CD14-positive monocyte (primary cell): ENCODE measurements at regions not wholly inside any gene's neighbourhood (a gene's known extent, or its start where the extent isn't known, plus 50 kb on each side); places are given as distances from the start of the nearest gene placed in this dataset.
"Not testable (repeated sequence)": the region's sequence is repeated elsewhere in the genome, so short reads cannot be mapped to it uniquely, and the experiment has no call there.

Experiments used
- DNase-seq, 3 donors: peaks; one replicate each; pipeline ENCODE4 v3.0.0-alpha.2; 2011 to 2022
- H2AFZ ChIP-seq: 2 replicates; pipeline ENCODE4 v1.6.0; 2012; ENCODE audit warnings: mild to moderate bottlenecking, low read depth, low read length, inconsistent platforms; ENCODE audit not compliant: insufficient read depth, poor library complexity, severe bottlenecking
- H3K27ac ChIP-seq, 2 donors: 1 replicate in 1 of 2; 2 replicates in 1 of 2; pipeline ENCODE4 v1.5.1; 2012 to 2013; ENCODE audit warnings: low read length in 2 of 2, control low read depth in 1 of 2, inconsistent platforms in 1 of 2, low read depth in 1 of 2, mild to moderate bottlenecking in 1 of 2
- H3K27me3 ChIP-seq, 2 donors: one replicate each; pipeline versions ENCODE4 v1.6.0 to v1.6.1; 2011 to 2013; ENCODE audit warnings: low read length in 2 of 2; ENCODE audit not compliant: control insufficient read depth in 2 of 2, insufficient read depth in 2 of 2
- H3K36me3 ChIP-seq, 2 donors: replicated peaks in 1 of 2; 1 replicate in 1 of 2; 2 replicates in 1 of 2; pipeline versions ENCODE4 v1.5.1 to v1.6.1; 2012 to 2013; ENCODE audit warnings: low read length in 2 of 2, control low read depth in 1 of 2, inconsistent platforms in 1 of 2, mild to moderate bottlenecking in 1 of 2; ENCODE audit not compliant: insufficient read depth in 2 of 2, control insufficient read depth in 1 of 2
- H3K4me1 ChIP-seq, 2 donors: 1 replicate in 1 of 2; 2 replicates in 1 of 2; pipeline versions ENCODE4 v1.5.1 to v1.6.1; 2012 to 2013; ENCODE audit warnings: low read length in 2 of 2, control low read depth in 1 of 2, inconsistent platforms in 1 of 2, mild to moderate bottlenecking in 1 of 2, moderate library complexity in 1 of 2; ENCODE audit not compliant: insufficient read depth in 2 of 2, control insufficient read depth in 1 of 2
- H3K4me2 ChIP-seq: replicated peaks from 2 replicates; pipeline ENCODE3; 2012; ENCODE audit warnings: low read length, moderate library complexity, mild to moderate bottlenecking; ENCODE audit not compliant: poor library complexity, severe bottlenecking; ENCODE audit errors: extremely low read depth
- H3K4me3 ChIP-seq, 3 experiments: fragments of 200-600 bp in 1 of 3; sonication (generic) in 1 of 3; replicated peaks in 1 of 3; 1 replicate in 2 of 3; 2 replicates in 1 of 3; pipeline ENCODE4 v1.5.1; 2011 to 2013; ENCODE audit warnings: low read length in 3 of 3, mild to moderate bottlenecking in 3 of 3, control low read depth in 2 of 3, low read depth in 2 of 3, inconsistent platforms in 1 of 3, moderate library complexity in 1 of 3
- H3K79me2 ChIP-seq: 2 replicates; pipeline ENCODE4 v1.6.0; 2012; ENCODE audit warnings: mild to moderate bottlenecking, control low read depth, inconsistent platforms, low read length, moderate library complexity; ENCODE audit not compliant: insufficient read depth
- H3K9ac ChIP-seq: 2 replicates; pipeline ENCODE4 v1.6.0; 2017; ENCODE audit warnings: low read length, mild to moderate bottlenecking; ENCODE audit not compliant: insufficient read depth, poor library complexity, severe bottlenecking
- H3K9me3 ChIP-seq, 2 donors: replicated peaks in 1 of 2; 1 replicate in 1 of 2; 2 replicates in 1 of 2; pipeline versions ENCODE4 v1.5.1 to v1.6.1; 2012 to 2013; ENCODE audit warnings: low read length in 2 of 2, control low read depth in 1 of 2; ENCODE audit not compliant: control insufficient read depth in 1 of 2, insufficient read depth in 1 of 2
- H4K20me1 ChIP-seq: 2 replicates; pipeline ENCODE4 v1.6.0; 2012; ENCODE audit warnings: mild to moderate bottlenecking, low read length, control low read depth, moderate library complexity; ENCODE audit not compliant: insufficient read depth
- H3K27ac Mint-ChIP-seq, 7 donors: one replicate each; pipeline ENCODE4 v1.8.0; 2020; ENCODE audit warnings: mild to moderate bottlenecking in 7 of 7, mixed read lengths in 7 of 7, moderate library complexity in 6 of 7, inconsistent platforms in 2 of 7
- H3K27me3 Mint-ChIP-seq, 3 donors: one replicate each; pipeline ENCODE4 v1.8.0; 2021 to 2022; ENCODE audit warnings: low read depth in 3 of 3, mild to moderate bottlenecking in 3 of 3, mixed read lengths in 3 of 3, moderate library complexity in 3 of 3, inconsistent platforms in 1 of 3
- H3K36me3 Mint-ChIP-seq, 2 donors: one replicate each; pipeline ENCODE4 v1.8.0; 2020; ENCODE audit warnings: mixed read lengths in 2 of 2, inconsistent platforms in 1 of 2, mild to moderate bottlenecking in 1 of 2
- H3K4me1 Mint-ChIP-seq: one replicate; pipeline ENCODE4 v1.8.0; 2020; ENCODE audit warnings: mild to moderate bottlenecking, mixed read lengths
- H3K4me3 Mint-ChIP-seq, 2 donors: one replicate each; pipeline ENCODE4 v1.8.0; 2020; ENCODE audit warnings: mild to moderate bottlenecking in 2 of 2, mixed read lengths in 2 of 2, moderate library complexity in 1 of 2
- H3K9me3 Mint-ChIP-seq, 7 donors: one replicate each; pipeline ENCODE4 v1.8.0; 2020 to 2022; ENCODE audit warnings: mixed read lengths in 7 of 7, mild to moderate bottlenecking in 6 of 7, moderate library complexity in 6 of 7, inconsistent platforms in 2 of 7
- WGBS: methylation state at CpG from one replicate; pipeline ENCODE4 v1.1.5; 2013; ENCODE audit warnings: missing lambda C conversion rate; ENCODE audit not compliant: insufficient coverage; 5-methylcytosine and 5-hydroxymethylcytosine counted together
- intact Hi-C, 2 donors: fragments of 100-400 bp; cut with micrococcal nuclease; formaldehyde crosslinking; loops; one replicate each; pipeline versions ENCODE4 v1.15.0 to v1.15.1; 2023
- TF ChIP-seq, protein P1 (sequence below): fragments of 200-600 bp; IDR thresholded peaks from one replicate; pipeline ENCODE4 v1.8.0; 2022; ENCODE audit warnings: antibody characterized with exemption, mild to moderate bottlenecking

DNA sequence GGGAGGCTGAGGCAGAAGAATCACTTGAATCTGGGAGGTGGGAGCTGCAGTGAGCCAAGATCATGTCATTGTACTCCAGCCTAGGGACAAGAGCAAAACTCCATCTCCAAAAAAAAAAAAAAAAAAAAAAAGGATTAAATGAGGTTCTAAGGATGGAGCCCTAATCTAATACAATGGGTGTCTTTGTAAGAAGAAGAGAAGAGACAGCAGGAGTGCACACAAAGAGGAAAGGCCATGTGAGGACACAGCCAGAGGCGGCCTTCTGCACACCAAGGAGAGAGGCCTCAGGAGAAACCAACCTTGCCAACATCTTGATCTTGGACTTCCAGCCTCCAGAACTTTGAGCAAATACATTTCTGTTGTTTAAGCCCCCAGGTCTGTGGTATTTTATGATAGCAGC is 66.6 kb upstream of the CECR2 start:
- no peaks in the 10 kb centered on the region for H3K79me2 ChIP-seq
- Mint-ChIP-seq H3K9me3 (peaks cover 0 to 11% (median 7%) of the 10 kb centered on the region in 7 donors), H3K36me3 (no peaks in the 10 kb centered on the region), H3K4me1 (no peaks in the 10 kb centered on the region), H3K27ac (no peak overlapping the region), H3K4me3 (no peak overlapping the region), H3K27me3 (peaks cover 0 to 4% (median 3%) of the 10 kb centered on the region in 3 donors)
- no CpG with 5 or more reads among the region's 1 CpG for WGBS
- H3K4me3 ChIP-seq = no peak overlapping the region
- intact Hi-C loops = no loop called here
- H2AFZ ChIP-seq = no peak overlapping the region
- H3K27me3 ChIP-seq = no peaks in the 10 kb centered on the region
- TF ChIP-seq, protein P1, sequence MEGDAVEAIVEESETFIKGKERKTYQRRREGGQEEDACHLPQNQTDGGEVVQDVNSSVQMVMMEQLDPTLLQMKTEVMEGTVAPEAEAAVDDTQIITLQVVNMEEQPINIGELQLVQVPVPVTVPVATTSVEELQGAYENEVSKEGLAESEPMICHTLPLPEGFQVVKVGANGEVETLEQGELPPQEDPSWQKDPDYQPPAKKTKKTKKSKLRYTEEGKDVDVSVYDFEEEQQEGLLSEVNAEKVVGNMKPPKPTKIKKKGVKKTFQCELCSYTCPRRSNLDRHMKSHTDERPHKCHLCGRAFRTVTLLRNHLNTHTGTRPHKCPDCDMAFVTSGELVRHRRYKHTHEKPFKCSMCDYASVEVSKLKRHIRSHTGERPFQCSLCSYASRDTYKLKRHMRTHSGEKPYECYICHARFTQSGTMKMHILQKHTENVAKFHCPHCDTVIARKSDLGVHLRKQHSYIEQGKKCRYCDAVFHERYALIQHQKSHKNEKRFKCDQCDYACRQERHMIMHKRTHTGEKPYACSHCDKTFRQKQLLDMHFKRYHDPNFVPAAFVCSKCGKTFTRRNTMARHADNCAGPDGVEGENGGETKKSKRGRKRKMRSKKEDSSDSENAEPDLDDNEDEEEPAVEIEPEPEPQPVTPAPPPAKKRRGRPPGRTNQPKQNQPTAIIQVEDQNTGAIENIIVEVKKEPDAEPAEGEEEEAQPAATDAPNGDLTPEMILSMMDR = no peak
- DNase-seq = no peak
- H3K4me2 ChIP-seq = no peak overlapping the region
- no peaks in the 10 kb centered on the region for H3K4me1 ChIP-seq
- H3K36me3 ChIP-seq = no peaks in the 10 kb centered on the region
- no peak overlapping the region for H3K9ac ChIP-seq
- H3K27ac ChIP-seq = no peak overlapping the region
- H3K9me3 ChIP-seq = no peaks in the 10 kb centered on the region
- H4K20me1 ChIP-seq = no peaks in the 10 kb centered on the region

DNA sequence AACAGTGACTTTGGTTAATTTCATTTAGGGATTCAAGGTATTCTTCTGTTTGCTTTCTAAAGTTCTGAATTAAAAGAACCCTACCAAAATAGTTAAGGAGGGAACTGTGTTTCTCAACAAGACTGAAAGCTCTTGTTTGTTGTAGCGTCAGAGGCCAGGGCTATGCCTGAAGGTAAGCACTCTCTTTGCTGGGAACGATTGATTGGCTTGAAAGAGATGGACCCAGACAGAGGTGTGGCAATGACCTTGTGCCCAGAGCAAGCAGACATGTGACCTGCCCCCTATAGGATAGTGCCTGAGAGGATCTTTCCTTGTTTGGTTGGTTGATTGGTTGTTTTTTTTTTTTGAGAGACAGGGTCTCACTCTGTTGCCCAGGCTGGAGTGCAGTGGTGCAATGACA is 68.3 kb upstream of the CECR2 start:
- Histone ChIP-seq H3K27ac (no peak overlapping the region), H3K4me3 (no peak overlapping the region), H3K4me1 (no peaks in the 10 kb centered on the region), H3K4me2 (no peak overlapping the region), H3K79me2 (no peaks in the 10 kb centered on the region), H3K9me3 (no peaks in the 10 kb centered on the region), H3K27me3 (no peaks in the 10 kb centered on the region), H2AFZ (no peak overlapping the region), H3K36me3 (no peaks in the 10 kb centered on the region), H3K9ac (no peak overlapping the region), H4K20me1 (no peaks in the 10 kb centered on the region)
- Mint-ChIP-seq H3K4me1 (no peaks in the 10 kb centered on the region), H3K27me3 (peaks cover 0 to 8% (median 3%) of the 10 kb centered on the region in 3 donors), H3K4me3 (no peak overlapping the region), H3K9me3 (peaks cover 0 to 11% (median 7%) of the 10 kb centered on the region in 7 donors), H3K27ac (peak overlapping the region in 1 of 7 donors; percentile 3), H3K36me3 (no peaks in the 10 kb centered on the region)
- TF ChIP-seq, protein P1 = no peak
- 88% methylated on average over 2 of the region's 2 CpGs for WGBS
- DNase-seq = no peak
- intact Hi-C loops = no loop called here

DNA sequence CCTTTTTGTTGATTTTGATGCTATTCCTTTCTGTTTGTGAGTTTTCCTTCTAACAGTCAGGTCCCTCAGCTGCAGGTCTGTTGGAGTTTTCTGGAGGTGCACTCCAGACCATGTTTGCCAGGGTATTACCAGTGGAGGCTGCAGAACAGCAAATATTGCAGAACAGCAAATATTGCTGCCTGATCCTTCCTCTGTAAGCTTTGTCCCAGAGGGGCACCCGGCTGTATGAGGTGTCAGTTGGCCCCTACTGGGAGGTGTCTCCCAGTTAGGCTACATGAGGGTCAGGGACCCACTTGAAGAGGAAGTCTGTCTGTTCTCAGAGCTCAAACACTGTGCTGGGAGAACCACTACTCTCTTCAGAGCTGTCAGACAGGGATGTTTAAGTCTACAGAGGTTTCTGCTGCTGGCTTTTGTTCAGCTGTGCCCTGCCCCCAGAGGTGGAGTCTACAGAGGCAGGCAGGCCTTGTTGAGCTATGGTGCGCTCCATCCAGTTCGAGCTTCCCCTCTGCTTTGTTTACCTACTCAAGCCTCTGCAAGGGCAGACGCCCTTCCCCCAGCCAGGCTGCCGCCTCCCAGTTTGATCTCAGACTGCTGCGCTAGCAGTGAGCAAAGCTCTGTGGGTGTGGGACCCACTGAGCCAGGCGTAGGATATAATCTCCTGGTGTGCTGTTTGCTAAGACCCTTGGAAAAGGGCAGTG is 70.3 kb upstream of the CECR2 start:
- H3K4me1 Mint-ChIP-seq, H3K4me3 ChIP-seq, H3K79me2 ChIP-seq, DNase-seq, H3K27me3 ChIP-seq, H3K4me3 Mint-ChIP-seq, H3K4me1 ChIP-seq, H4K20me1 ChIP-seq, H3K36me3 ChIP-seq, H3K27ac Mint-ChIP-seq, H3K27ac ChIP-seq, H3K4me2 ChIP-seq, H3K9me3 ChIP-seq, H2AFZ ChIP-seq, intact Hi-C loops, H3K36me3 Mint-ChIP-seq, H3K9ac ChIP-seq: not testable (repeated sequence)
- WGBS = 100% methylated on average over 2 of the region's 7 CpGs
- Mint-ChIP-seq H3K27me3 (peaks cover 0 to 16% (median 3%) of the 10 kb centered on the region in 3 donors), H3K9me3 (peaks cover 0 to 15% (median 11%) of the 10 kb centered on the region in 7 donors)
